Progenitor cell of endocrine pancreas (in vitro differentiated cells): ENCODE measurements at regions not wholly inside any gene's neighbourhood (a gene's known extent, or its start where the extent isn't known, plus 50 kb on each side); places are given as distances from the start of the nearest gene placed in this dataset.

ENCODE experiments used
- DNase-seq: peaks from one replicate; pipeline ENCODE4 v3.0.0; 2021; ENCODE audit warnings: low spot score; ENCODE audit not compliant: unreplicated experiment
- H3K27ac Mint-ChIP-seq: 2 replicates; pipeline ENCODE4 v1.8.0; 2021; ENCODE audit warnings: mild to moderate bottlenecking, moderate library complexity, mixed read lengths
- H3K27me3 Mint-ChIP-seq: 2 replicates; pipeline ENCODE4 v1.8.0; 2021; ENCODE audit warnings: mixed read lengths
- H3K36me3 Mint-ChIP-seq: 2 replicates; pipeline ENCODE4 v1.8.0; 2022; ENCODE audit warnings: mixed read lengths; ENCODE audit not compliant: insufficient read depth
- H3K4me1 Mint-ChIP-seq: 2 replicates; pipeline ENCODE4 v1.8.0; 2021; ENCODE audit warnings: low read depth, mixed read lengths
- H3K4me3 Mint-ChIP-seq: 2 replicates; pipeline ENCODE4 v1.8.0; 2021; ENCODE audit warnings: low read depth, mild to moderate bottlenecking, moderate library complexity, mixed read lengths
- H3K9me3 Mint-ChIP-seq: 2 replicates; pipeline ENCODE4 v1.8.0; 2021; ENCODE audit warnings: low read depth, mixed read lengths
- CTCF ChIP-seq: fragments of 200-600 bp; sonication (generic); IDR thresholded peaks from one replicate; pipeline ENCODE4 v1.5.0; 2021; ENCODE audit warnings: antibody characterized with exemption, mild to moderate bottlenecking; ENCODE audit not compliant: unreplicated experiment

DNA sequence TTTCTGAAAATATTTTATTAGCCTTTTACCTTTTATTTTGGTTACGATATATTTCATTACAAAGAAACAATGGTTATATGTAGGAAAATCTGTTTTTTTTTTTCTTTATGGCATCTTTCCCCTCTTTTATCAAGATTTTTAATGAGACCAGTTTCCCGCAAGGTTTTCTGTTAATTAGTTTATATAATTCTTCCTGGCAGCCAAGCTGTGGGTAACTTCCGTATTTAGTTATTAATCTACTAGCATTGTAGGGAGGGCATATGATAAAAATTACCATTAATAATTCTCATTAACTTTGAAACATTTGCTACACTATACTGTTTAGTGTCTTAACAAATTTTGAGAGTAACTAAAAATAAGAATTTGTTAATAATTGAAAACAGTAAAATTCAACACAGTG, 181.1 kb upstream of the GPRIN3 start:
- H3K27ac Mint-ChIP-seq: no peak overlapping the region
- no peak overlapping the region for H3K4me3 Mint-ChIP-seq
- no peak for DNase-seq
- no peak for TF ChIP-seq CTCF
- H3K4me1 Mint-ChIP-seq: peaks cover 16% of the 10 kb centered on the region
- H3K27me3 Mint-ChIP-seq: no peaks in the 10 kb centered on the region
- peaks cover 3% of the 10 kb centered on the region for H3K9me3 Mint-ChIP-seq
- H3K36me3 Mint-ChIP-seq: no peaks in the 10 kb centered on the region

- Mint-ChIP-seq H3K4me1 (peaks cover 9% of the 10 kb centered on the region), H3K9me3 (peaks cover 3% of the 10 kb centered on the region), H3K27ac (no peak overlapping the region), H3K4me3 (no peak overlapping the region), H3K27me3 (no peaks in the 10 kb centered on the region), H3K36me3 (no peaks in the 10 kb centered on the region)
- no peak for DNase-seq
- no peak for TF ChIP-seq CTCF
Measured at GRCh38 chr4:89486673-89487072, 179.1 kb upstream of the GPRIN3 start.

DNA sequence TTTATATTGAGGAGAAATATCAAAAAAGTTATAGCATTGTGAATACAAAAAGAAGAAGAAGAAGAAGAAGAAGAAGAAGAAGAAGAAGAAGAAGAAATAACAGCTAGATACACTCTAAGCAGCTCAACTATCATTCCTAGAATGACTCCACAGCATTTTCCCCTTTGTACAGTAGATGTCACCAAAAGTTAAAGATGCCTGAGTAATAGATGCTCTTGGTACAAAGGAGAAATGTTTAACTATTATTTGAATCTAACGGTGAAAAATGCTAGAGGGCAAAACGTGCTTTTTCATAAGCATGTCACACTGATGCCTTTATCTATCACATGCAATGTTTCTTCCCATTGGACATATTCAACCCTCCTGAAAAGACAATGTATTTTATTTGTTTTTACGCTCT, 178.4 kb upstream of the GPRIN3 start:
- no peak overlapping the region for H3K4me3 Mint-ChIP-seq
- H3K36me3 Mint-ChIP-seq: no peaks in the 10 kb centered on the region
- no peak overlapping the region for H3K27ac Mint-ChIP-seq
- no peak for DNase-seq
- H3K9me3 Mint-ChIP-seq: peaks cover 3% of the 10 kb centered on the region
- no peaks in the 10 kb centered on the region for H3K27me3 Mint-ChIP-seq
- peak; percentile 26 for TF ChIP-seq CTCF
- H3K4me1 Mint-ChIP-seq: peaks cover 7% of the 10 kb centered on the region

DNA sequence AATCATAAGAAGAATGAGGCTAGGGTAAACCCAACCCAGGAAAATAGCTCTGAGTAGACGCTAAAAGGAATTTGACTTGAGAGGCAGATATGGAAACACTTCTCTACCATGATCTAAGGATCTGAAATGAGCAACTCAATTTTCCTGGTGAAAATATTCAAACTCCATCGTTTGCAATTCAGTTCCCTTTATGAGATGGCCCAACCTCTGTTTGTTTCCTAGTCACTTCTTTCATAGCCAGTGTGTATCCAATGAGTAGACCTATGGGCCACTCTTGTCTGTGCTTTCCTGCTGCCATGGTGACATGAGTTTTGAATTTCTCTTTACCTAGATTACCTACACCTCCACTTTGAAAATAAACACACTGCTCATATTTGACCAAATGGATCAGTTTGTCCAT, 176.2 kb upstream of the GPRIN3 start:
- H3K27ac Mint-ChIP-seq: no peak overlapping the region
- H3K4me1 Mint-ChIP-seq: peaks cover 2% of the 10 kb centered on the region
- H3K36me3 Mint-ChIP-seq: no peaks in the 10 kb centered on the region
- no peak for TF ChIP-seq CTCF
- no peak overlapping the region for H3K4me3 Mint-ChIP-seq
- H3K27me3 Mint-ChIP-seq: no peaks in the 10 kb centered on the region
- H3K9me3 Mint-ChIP-seq: peaks cover 9% of the 10 kb centered on the region
- no peak for DNase-seq

- H3K9me3 Mint-ChIP-seq: peaks cover 9% of the 10 kb centered on the region
- H3K4me1 Mint-ChIP-seq: no peaks in the 10 kb centered on the region
- H3K27ac Mint-ChIP-seq: no peak overlapping the region
- no peak for TF ChIP-seq CTCF
- no peak for DNase-seq
- H3K4me3 Mint-ChIP-seq: no peak overlapping the region
- no peaks in the 10 kb centered on the region for H3K36me3 Mint-ChIP-seq
- no peaks in the 10 kb centered on the region for H3K27me3 Mint-ChIP-seq
Measured at GRCh38 chr4:89482926-89483595, 175.5 kb upstream of the GPRIN3 start.
